Umbilical cord (tissue), 1 donor: ENCODE measurements at regions not wholly inside any gene's neighbourhood (a gene's known extent, or its start where the extent isn't known, plus 50 kb on each side); places are given as distances from the start of the nearest gene placed in this dataset.

Source experiments
- DNase-seq: peaks from one replicate; pipeline ENCODE4 v3.0.0-alpha.2; 2015; ENCODE audit warnings: low spot score

DNA sequence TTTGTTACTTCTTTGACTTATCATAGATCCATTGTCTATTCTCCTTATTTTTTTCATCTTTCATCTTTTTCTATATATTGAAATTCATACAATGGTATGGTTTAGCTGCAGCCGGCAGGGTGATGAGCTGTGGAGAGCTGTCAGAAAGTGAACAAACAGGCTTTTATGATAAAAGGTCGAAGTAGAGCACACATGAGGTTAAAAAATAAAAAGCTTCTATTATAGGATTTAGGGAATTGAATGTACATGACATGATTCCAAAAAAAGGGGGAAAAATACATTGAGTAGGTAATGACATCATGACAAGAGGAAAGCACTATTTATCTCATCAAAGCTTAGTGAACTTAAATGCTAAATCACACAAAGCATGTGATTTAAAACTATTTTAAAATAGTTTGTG lies 884.8 kb downstream of the METTL15 start:
- DNase-seq = no peak

DNA sequence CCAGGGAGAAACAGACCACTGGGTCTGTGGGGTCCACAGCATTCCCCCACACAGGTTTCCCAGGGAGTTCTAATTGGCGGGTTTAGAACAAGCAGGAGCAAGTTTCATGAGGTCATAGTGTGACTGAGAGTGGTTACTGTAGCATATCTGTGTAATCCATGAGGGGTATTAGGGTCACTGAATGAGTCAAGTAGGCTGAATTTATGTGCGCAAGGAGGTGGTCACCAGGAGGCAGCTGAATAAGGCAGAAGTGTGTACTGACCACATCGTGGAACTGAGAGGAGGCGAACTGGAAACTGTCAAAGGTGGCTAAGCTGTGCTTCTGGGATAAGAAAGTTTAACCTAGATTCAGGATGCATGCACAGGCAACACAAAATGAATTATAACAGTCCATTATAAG lies 876.0 kb downstream of the METTL15 start:
- DNase-seq = peak; percentile 4

DNA sequence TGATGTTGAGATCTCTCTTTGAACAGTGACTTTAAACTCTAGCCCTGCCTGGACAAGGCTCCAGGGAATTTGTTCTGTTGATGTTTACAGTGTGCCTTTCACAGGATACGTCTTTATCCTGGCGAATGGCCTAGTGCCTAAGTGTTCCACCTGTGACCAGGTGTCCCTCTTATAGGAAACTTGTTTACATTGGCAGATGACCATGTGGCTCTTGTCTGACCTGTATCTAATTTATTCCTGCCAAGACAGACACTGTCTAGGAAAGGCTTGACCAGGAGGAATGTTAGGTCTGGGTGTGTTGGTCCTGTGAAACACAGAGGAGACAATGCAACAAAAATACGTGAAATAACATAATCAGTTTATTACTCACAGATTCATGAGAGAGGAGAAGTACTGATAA lies 875.6 kb downstream of the METTL15 start:
- no peak for DNase-seq

DNA sequence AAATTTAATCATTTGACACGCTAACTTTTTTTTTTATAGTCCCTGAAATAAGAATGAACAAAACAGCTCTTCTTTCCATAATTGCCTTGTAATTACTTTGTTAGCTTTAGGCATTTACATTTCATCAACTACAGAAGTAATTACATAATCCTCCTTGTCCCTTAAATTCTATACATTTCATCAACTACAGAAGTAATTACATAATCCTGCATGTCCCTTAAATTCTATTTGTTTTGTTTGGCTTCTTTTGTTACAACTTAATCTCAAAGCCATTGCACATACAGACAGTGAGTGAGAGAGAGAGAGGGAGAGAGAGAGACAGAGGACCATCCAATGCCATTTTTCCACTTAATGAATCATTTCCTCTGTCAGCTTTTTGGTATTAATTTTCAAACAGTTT lies 873.2 kb downstream of the METTL15 start:
- DNase-seq = no peak

DNA sequence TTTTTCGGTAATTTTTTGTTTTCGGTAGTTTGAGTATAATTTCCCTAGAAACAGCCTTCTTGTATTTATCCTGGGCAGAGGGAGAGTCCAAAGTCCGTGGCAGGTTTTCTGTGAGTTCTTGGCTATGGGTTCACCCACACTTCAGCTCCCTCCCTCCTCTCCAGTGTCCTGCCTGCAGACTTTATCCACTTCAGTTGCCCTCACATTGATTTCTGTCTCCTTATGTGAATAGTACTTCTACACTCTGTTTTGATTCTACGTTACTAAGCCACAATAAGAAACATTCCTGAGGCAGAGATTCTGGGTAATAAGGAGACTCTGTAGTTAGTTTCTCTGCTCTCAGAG lies 868.6 kb downstream of the METTL15 start:
- DNase-seq = no peak

DNA sequence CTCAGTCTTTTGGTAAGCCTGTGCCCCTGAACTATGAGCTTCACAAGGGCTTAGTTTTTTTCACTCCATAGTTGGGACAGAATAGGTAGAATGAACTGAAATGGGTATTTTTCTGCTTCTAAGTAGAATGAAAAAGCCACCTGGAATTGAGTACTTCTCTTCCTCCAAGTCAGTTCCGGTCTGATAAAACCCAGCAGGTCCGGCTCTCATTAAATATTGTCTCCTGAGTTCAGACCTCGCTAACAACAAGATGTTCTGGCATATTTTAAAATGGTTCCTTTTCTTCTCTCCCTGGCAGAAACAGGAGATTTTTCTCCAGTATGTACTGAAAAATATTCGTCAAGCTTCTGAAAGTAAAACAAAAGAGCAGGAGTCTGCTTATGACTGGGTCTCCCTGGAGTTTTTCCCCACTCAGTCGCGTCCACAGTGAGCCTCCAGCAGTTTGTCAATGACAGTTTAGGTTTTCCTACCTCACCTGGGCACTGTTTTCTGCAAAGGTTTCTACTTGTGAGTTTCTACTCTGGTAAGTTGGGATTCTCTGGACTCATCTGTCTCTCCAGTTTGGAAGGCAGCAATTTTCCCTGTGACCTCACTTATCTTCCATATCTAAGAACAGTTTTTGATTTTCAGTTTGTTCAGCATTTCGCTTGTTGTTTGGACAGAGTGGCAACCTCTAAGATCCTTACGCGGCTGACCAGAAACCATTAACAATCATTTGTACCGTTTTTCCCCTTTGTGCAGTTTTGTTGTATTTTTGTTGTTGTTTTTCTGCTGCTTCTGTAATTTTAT lies 868.0 kb downstream of the METTL15 start:
- DNase-seq = no peak

DNA sequence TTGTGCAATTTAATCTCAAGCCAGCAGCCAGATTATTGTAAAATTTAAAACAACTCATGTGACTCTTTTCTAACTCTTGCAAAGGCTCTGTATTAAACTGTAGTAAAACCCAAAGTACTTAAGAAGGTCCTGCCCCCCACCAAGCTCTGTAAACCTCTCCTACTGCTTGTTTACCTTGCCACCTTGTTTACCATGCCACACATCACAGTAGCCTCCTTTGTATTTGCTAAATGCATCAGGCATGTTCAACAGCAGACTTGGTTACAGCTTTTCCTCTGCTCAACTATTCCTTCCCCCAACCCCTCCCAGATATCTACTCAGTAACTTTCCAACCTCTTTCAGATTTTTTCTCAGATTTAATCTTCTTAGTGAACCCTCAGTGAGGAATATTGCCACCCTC lies 861.6 kb downstream of the METTL15 start:
- DNase-seq = no peak

DNA sequence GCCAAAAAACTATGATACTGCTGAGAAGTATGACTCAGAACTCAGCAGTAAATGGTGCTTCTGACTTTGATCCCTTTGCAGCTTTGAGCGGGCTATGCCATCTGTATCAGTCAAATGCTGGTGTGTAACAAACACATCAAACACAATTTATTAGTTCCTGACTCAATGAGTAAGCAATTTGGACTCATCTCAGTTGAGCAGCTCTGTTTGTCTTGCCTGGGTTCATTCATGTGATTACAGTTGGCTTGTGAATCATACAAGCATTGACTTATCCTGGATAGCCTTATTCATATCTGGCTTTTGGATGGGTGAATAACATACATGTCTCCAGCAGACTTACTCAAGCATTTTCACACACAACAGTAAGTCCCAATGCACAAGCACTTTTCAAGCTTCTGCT lies 858.8 kb downstream of the METTL15 start:
- no peak for DNase-seq

DNA sequence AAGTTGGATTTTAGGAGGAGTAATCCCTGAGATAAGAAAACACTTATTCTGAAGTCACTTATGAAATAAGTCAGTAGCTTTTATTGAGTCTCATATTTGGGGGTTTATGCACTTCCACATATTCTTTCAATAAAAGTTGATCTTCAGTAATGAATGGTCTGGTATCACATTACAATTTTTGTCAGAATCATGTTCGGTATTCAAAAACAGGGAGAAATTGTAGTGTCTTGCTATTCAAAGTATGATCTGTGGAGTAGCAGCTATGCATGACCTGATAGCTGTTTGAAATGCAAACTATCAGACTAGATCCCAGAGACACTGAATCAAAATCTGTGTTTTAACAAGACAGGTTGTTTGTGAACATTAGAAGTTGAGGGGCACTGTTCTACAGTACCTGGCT lies 857.6 kb downstream of the METTL15 start:
- DNase-seq = no peak

DNA sequence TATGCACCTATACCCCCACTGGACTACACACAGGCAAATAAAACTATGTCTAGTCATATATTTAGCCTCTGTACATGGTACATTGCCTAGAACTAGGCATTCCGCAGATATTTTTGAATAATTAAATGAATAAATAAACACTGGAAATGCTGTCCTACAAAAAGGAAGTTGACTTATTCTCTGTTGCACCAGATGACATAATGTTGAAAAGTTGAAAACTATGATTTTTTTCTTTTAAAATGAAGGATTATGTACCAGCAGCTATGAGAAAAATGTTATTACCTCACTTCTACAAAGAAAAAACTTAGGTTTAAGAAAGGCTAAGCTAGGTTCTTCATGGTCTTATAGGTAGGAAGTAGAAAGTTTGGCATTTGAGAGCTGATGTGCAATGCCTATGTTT lies 856.6 kb downstream of the METTL15 start:
- DNase-seq = no peak

DNA sequence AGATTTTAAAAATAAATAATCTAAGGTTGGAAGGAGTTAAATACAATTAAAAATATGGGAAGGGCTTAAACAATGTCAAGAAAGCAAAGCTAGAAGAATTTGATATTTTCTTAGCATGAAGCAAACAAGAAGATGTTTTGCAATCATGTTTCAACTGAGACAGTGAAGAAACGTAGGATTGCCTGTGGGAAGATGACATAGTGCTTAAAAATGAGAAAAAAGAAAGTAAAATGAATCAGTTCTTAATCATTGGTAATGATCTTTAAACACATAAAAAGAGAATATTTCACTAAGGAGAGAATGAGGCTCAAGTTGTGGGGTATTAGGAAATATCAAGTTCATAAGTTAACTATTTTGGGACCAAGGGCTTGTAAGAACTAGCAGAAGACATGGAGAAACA lies 855.0 kb downstream of the METTL15 start:
- DNase-seq = no peak

DNA sequence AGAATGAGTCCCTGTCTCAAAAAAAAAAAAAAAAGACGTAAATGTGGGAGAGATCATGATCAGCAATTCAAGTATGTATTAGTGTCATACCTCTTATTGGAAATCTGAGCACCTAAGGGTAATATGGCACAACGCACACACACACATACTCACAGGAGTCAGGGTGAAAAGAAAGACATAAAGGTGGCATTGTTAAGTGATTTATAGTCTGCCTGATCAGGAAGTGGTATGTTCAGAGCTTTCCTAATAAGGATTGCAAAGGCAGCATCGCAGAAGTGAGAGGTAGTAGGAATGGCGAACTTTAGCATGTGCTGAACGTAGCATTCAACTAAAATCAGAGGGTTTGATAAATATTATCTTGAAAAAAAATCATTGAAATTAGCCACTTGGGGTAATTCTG lies 854.3 kb downstream of the METTL15 start:
- no peak for DNase-seq

DNA sequence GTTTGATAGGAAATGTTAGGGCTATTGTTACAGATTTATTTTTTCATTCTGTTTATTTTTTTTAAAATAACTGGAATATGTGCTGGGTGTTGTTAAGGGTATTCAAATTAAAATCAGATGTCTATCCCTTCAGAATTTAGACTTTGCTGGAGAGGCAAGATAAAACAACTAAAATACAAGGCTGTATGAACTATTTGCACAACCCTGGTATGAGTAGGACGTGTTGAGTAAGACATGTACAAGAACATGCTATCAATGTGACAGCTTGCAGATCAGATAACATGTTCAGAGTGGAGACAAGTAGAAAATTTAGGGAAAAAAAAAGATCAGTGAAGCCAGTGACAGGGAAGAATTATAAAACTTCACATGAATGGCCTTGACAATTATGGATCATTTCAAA lies 853.5 kb downstream of the METTL15 start:
- peak; percentile 5 for DNase-seq

DNA sequence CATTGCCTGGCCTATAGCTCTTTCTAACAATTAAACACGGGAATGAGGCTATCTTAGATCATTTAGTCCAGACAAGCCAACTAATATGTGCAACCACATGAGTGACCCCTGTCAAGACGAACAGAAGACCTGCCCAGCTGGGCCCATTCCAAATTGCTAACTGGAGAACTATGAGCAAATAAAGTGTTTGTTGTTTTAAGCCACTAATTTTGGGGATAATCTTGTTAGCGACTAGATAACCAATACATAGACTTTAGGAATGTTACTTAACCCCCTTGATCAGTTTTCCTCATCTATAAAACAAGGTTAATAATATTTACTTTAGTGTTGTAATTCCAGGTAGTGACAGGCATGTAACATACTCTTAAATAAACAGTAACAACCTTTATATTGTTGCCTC lies 848.3 kb downstream of the METTL15 start:
- DNase-seq = no peak

DNA sequence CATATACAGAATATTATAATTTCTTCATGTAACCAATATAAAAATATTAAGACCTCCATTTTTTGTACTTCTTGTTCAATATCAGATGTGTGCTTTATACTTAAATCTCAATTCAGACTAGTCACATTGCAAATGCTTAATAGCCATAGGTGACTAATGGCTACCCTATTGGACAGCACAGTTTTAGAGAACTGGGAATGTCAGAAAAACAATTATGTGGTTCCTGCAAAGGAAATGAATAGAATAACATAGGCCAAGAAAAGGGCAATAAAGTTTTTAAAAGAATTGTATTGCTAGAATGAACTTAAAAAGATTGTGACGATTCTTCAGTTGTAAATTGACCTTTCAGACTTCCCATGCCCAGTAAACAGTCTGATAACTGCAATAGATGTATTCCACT lies 843.0 kb downstream of the METTL15 start:
- no peak for DNase-seq

DNA sequence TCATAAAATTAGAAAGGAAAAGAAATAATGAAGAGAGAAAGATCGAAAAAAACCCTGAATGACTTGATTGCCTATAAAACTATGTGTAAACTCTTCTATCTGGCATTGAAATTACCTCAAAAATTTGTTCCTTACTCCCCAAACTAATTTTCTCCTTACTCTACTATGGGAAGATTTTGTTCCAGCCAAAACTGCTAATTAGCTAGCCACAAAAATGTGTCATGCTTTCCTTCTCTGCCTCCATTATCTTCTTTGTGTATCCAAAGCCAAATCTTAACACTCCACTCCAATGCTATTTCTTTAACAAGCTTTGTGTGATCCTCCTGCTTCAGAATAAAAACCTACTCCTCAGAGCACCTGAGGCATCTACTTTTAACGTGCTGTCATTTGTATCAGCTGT lies 831.2 kb downstream of the METTL15 start:
- DNase-seq = no peak

DNA sequence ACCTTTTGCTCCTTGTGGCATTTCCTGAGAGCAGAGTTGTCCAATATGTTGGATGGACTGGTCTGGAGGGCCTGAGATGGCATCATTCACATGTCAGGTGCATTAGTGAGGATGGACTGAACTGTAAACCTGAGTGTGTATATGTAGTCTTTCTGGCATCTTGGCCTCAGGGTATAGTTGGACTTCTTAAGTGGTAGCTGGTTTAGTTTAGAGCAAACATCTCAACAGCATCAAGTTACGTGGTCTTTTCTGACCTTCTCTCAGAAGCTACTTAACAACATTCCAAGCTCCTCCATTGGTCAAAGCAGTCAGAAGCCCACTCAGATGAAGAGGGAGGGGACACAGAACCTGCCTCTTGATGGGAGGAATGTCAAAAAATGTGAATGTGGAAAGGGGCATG lies 829.9 kb downstream of the METTL15 start:
- DNase-seq = no peak

DNA sequence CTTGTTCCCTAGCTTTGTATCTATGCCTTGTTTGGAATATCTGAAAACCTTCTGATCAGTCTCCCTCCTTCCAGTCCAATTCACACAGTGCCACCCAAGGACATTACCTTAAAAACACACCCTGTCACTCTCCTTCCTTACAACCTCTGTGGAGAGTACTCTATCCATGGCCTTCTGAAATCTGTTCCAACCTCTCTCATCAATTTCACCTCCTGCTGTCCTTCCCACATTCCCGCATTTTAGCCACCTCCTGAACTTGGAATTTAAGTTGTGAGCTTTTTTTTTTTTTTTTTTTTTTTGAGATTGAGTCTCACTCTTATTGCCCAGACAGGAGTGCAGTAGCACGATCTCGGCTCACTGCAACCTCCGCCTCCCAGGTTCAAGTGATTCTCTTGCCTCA lies 824.8 kb downstream of the METTL15 start:
- DNase-seq = no peak

DNA sequence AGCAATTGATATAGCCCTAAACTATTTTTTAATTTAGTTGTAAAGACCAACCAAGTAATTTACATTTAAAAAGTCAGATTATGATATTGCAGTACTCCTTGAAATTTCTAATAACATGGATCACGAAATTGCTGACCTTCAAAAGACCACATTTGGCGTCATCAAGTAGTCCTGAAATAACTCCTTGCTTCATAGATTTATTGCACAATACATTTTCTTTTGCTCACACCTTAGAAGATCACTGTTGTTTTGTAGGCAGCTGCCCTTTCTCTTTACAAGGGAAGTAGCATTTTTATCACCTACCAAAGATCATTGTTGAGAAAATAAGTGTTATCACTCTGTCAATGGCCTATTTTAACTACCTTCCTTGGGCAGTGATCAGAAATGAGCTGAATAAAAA lies 815.8 kb downstream of the METTL15 start:
- DNase-seq = no peak

DNA sequence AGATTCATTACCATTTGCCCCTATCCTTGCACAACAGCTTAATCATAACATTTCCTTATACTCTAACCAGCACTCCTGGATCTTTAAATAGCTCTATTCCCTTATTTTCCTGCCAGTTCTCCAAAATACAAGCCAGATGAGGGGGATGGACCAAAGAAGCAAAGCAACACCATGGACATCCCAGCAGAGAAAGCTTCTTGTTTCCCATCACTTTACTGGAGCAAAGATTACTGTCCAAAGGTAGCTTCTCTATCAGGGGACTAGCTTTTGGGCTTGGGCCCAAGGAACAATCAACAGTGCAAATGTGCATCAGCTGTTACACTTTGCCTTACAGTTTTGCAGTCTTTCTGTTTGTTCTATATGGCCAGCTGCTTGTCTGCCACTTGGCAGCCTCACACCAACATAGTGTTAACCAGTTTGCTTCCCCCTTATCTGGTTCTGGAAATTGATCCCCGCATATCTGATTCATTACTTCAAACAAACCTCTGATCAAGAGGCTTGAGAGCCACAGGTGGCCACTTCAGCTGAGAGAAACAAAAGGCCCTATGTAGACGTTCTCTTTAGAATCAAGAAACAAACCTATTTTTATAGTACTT lies 814.3 kb downstream of the METTL15 start:
- DNase-seq = no peak

DNA sequence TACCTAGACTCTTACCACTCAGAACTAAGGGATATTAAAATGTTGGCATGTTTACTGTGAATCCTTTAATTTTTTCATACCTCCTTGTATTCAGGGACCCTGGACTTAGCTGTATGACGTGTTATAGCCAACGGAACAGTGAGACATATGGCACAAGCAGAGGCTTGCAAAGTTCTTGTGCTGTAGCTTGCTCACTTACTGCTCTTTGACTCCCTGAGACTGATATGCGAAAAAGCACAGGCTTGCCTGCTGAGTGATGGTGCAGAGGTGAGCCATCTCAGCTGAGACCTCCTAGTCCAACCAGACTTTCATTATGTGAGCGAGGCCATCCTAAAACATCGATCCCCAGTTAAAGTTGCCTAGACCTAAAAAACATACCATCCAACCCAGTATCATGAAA lies 811.0 kb downstream of the METTL15 start:
- no peak for DNase-seq

DNA sequence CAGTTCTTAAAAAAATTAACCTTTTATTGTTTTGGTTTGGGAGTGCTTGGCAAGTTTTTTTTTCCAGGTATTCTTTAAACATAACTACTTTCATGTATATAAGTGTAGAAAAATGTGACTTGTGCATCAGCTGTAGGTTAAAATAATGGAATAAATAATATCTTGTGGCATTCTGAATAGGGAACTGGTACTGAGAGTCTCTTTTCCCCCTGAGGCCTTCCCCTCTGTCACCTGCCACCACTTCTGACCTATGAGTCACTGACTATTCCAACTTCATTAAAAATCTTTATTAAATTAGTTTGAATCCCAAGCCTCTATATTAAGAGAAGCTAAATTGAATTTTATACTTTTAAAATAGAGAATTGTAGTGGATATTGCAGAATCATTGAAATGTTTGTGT lies 805.7 kb downstream of the METTL15 start:
- DNase-seq = no peak

DNA sequence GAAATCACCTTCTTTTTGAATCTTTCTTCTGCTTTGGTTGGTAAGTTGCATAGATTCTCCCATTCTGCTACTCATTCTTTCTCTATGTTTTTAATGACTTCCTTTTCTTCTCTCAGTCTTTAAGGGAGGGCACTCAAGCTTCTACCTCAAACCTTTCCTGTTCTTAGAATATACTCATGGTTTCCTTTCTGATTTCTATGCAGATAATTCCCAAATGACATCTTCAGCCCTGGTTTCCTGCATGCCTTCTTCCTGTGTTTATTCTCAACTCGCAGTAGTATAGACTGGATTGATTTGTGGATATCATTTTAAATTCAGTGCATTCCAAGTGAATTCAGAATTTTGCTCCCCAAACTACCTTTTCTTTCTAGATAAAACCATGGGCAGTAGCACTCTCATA lies 803.6 kb downstream of the METTL15 start:
- DNase-seq = no peak

DNA sequence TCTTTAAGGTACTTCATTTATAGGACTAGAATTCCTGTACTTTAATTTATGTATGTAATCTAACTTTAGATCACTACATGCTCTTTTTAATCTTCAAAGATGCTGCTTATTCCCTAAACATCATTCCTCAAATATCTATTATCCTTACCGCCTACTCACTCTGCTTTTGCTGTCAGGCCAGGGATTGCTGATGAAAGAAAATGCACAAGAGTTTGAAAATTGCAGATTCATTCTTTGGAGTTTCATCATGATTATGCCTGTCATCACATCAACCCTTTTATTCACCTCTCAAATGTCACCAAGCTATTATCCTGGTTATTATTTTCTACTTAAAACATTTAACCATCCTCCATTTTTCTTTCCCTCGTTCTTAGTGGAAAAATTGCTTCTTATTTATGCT lies 802.7 kb downstream of the METTL15 start:
- no peak for DNase-seq
